GM13977 (cell line): ENCODE measurements at regions not wholly inside any gene's neighbourhood (a gene's known extent, or its start where the extent isn't known, plus 50 kb on each side); places are given as distances from the start of the nearest gene placed in this dataset.
A peak's percentile ranks its signal among the peaks of the same experiment; 100 is the strongest.

Source experiments
- DNase-seq: peaks from one replicate; pipeline ENCODE4 v3.0.0; 2012; ENCODE audit warnings: low spot score
- CTCF ChIP-seq: IDR thresholded peaks from 2 replicates; pipeline ENCODE4 v1.5.1; 2012; ENCODE audit warnings: mild to moderate bottlenecking, control low read depth; ENCODE audit not compliant: insufficient read depth; ENCODE audit errors: extremely low read depth, missing control alignments
- in situ Hi-C: fragments of 300-500 bp; cut with MboI; formaldehyde crosslinking; loops from one replicate; pipeline ENCODE4 v1.12.0; 2022; ENCODE audit warnings: low sequenced_read_pairs, low pct_unique_long_range_greater_than_20kb, mixed read lengths, inconsistent platforms; ENCODE audit not compliant: unreplicated experiment

GRCh38 chr6:153568628-153569027 lies 437.5 kb upstream of the RGS17 start:
- TF ChIP-seq CTCF, result no peak
- in situ Hi-C loops, result no loop called here
- DNase-seq, result no peak

GRCh38 chr6:153564803-153565202 lies 433.7 kb upstream of the RGS17 start:
- DNase-seq, result no peak
- no peak for TF ChIP-seq CTCF
- in situ Hi-C loops, result no loop called here

GRCh38 chr6:153563001-153563400 lies 431.9 kb upstream of the RGS17 start:
- no peak for TF ChIP-seq CTCF
- no peak for DNase-seq
- in situ Hi-C loops, result no loop called here

GRCh38 chr6:153553627-153554026 lies 422.5 kb upstream of the RGS17 start:
- no peak for DNase-seq
- in situ Hi-C loops, result no loop called here
- TF ChIP-seq CTCF, result peak; percentile 33

- in situ Hi-C loops, result no loop called here
- no peak for TF ChIP-seq CTCF
- no peak for DNase-seq
Measured at GRCh38 chr6:153539602-153540001, 408.5 kb upstream of the RGS17 start.

- DNase-seq, result no peak
- TF ChIP-seq CTCF, result no peak
- in situ Hi-C loops, result no loop called here
Measured at GRCh38 chr6:153538491-153538890, 407.4 kb upstream of the RGS17 start.

GRCh38 chr6:153537422-153537821 lies 406.3 kb upstream of the RGS17 start:
- no peak for TF ChIP-seq CTCF
- DNase-seq, result no peak
- in situ Hi-C loops, result no loop called here
